Cardiac fibroblast (primary cell): ENCODE measurements at regions not wholly inside any gene's neighbourhood (a gene's known extent, or its start where the extent isn't known, plus 50 kb on each side); places are given as distances from the start of the nearest gene placed in this dataset.
"Not testable (repeated sequence)": the region's sequence is repeated elsewhere in the genome, so short reads cannot be mapped to it uniquely, and the experiment has no call there.

Experiments used
- DNase-seq, 2 donors: peaks; one replicate each; pipeline versions ENCODE4 v3.0.0 to v3.0.0-alpha.2; 2010; ENCODE audit warnings: low read depth in 2 of 2
- H3K4me3 ChIP-seq, 2 donors: replicated peaks in 1 of 2; 1 replicate in 1 of 2; 2 replicates in 1 of 2; pipeline ENCODE4 v1.5.1; 2011; ENCODE audit warnings: low read depth in 2 of 2, low read length in 2 of 2, mild to moderate bottlenecking in 2 of 2, moderate library complexity in 1 of 2
- CTCF ChIP-seq: IDR thresholded peaks from one replicate; pipeline ENCODE4 v1.5.1; 2011; ENCODE audit warnings: low read depth, mild to moderate bottlenecking, low read length, inconsistent platforms

- no peak for TF ChIP-seq CTCF
- DNase-seq, result no peak
- H3K4me3 ChIP-seq, result no peak overlapping the region
Measured at GRCh38 chr3:140769951-140770350, 92.1 kb downstream of the TRIM42 start.

DNA sequence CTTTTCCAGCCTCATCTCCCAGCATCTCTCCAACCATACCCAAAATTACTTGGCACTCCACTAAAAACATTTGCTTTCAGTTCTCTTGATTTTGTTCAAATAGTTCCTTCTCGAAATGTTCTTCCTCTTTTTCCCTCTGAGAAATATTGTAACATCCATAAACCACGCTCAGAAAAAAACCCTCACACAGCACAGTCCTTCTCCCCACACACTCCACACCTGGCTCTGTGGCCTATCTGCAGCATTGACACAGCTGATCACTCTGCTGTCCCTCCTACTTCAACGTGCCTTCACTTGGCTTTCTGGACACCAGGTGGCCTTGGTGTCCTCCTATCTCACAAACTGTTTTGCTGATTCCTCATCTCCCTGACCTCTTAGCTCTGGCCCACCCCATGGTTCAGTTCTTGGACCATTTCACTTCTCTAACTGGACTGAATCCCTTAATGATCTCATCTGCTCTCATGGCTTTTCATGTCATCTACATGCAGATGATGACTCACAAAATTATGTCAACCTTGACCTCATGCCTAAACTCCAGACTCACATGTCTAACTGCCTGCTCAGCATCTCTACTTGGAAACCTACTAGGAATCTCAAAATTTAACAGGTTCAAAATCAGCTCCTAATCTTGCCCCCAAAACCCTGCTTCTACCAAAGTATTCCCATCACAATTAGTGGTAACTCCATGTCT lies 93.3 kb downstream of the TRIM42 start:
- DNase-seq, result no peak
- H3K4me3 ChIP-seq, result no peak overlapping the region
- no peak for TF ChIP-seq CTCF

- H3K4me3 ChIP-seq, result no peak overlapping the region
- DNase-seq, result no peak
- no peak for TF ChIP-seq CTCF
Measured at GRCh38 chr3:140777631-140778233, 99.9 kb downstream of the TRIM42 start.

DNA sequence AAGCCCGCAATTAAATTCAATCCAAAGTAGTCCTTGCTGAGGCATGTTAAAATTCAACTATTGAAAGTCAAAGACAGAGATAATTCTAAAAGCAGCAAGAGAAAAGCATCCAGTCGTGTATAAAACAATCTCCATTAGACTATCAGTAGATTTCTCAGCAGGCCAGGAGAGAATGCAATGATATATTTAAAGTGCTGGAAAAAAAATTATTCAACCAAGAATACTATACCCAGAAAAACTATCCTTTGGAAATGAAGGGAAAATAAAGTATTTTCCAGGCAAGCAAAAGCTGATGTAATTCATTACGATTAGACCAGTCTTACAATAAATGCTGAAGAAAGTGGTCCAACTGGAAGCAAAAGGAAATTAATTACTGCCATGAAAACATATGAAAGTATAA lies 113.5 kb downstream of the TRIM42 start:
- DNase-seq, result no peak
- no peak for TF ChIP-seq CTCF
- H3K4me3 ChIP-seq, result no peak overlapping the region

DNA sequence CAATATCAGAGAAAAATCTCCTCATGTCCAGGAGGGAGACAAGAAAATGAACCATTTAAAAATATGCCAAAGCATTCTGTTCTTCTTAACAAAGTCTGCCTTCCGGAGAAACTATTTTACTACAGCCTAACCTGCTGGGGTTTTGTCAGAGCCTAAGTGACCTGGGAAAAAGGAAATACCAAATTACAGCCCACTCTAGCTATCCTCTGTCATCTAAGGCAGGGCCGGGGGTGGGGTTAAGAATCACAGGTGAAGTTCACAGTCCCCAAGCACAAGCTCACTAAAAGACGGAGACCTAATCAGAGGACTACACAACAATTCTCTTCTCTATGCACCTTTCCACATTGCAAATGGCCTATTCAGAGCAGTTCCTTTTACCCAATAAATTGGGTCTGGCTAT lies 116.6 kb downstream of the TRIM42 start:
- no peak for DNase-seq
- TF ChIP-seq CTCF, result no peak

DNA sequence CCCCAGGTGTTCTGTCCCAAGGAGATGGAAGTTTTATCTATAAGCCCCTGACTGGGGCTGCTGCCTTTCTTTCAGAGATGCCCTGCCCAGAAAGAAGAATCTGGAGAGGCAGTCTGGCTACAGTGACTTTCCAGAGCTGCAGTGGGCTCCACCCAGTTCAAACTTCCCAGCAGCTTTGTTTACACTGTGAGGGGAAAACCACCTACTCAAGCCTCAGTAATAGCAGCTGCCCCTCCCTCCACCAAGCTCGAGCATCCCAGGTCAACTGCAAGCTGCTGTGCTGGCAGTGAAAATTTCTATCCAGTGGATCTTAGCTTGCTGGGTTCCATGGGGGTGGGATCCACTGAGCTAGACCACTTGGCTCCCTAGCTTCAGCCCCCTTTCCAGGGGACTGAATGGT lies 125.0 kb downstream of the TRIM42 start:
- not testable (repeated sequence) for H3K4me3 ChIP-seq, DNase-seq

More for the DNA sequence above, 116.6 kb downstream of the TRIM42 start:
- H3K4me3 ChIP-seq, result no peak overlapping the region

DNA sequence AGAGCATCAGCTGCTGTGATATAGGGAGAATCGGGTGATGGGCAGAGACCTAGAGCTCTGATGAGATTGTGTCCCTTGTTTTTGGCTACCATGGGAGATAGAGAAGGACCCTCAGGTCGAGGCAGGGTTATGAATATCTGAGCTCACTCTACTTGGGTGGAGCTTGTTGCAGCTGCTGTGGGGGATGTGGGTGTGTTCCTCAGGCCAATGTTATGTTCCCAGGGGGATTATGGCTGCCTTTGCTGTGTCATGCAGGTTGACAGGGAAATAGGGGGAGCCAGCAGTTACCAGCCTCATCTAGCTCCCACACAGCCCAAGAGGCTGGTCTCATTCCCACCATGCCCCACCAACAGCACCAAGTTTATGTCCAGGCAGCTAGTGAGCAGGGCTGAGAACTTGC lies 131.5 kb downstream of the TRIM42 start:
- DNase-seq, result no peak
- H3K4me3 ChIP-seq, result no peak overlapping the region
- TF ChIP-seq CTCF, result no peak
